ENCODE measurements at regions not wholly inside any gene's neighbourhood (a gene's known extent, or its start where the extent isn't known, plus 50 kb on each side); places are given as distances from the start of the nearest gene placed in this dataset.

DNA sequence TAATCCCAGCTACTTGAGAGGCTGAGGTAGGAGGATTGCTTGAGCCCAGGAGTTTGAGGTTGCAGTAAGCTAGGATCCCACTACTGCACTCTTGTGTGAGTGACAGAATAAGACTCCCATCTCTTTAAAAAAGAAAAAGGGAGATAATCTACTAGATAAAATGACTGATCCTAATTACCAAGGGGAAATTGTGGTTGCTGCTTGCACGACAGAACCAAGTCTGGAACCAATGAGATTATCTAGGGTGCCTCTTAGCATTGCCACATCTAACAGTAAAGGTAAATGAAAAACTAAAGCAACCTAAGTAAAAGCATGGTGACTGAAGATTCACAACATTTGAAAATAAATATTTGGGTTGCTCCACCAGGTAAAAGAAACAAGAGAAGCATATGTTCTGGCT, 185.1 kb downstream of the PDHA2 start:
- Histone ChIP-seq H3K4me3 (ENCODE audit: low read depth, low read length) (no peak overlapping the region), H3K27ac (no peak overlapping the region), H3K36me3 (no peaks in the 10 kb centered on the region), H3K9me3 (ENCODE audit: severe bottlenecking) (no peaks in the 10 kb centered on the region), H3K27me3 (ENCODE audit: insufficient read depth, low read depth, severe bottlenecking) (no peaks in the 10 kb centered on the region)
- no peak for DNase-seq
- TF ChIP-seq, protein P1, sequence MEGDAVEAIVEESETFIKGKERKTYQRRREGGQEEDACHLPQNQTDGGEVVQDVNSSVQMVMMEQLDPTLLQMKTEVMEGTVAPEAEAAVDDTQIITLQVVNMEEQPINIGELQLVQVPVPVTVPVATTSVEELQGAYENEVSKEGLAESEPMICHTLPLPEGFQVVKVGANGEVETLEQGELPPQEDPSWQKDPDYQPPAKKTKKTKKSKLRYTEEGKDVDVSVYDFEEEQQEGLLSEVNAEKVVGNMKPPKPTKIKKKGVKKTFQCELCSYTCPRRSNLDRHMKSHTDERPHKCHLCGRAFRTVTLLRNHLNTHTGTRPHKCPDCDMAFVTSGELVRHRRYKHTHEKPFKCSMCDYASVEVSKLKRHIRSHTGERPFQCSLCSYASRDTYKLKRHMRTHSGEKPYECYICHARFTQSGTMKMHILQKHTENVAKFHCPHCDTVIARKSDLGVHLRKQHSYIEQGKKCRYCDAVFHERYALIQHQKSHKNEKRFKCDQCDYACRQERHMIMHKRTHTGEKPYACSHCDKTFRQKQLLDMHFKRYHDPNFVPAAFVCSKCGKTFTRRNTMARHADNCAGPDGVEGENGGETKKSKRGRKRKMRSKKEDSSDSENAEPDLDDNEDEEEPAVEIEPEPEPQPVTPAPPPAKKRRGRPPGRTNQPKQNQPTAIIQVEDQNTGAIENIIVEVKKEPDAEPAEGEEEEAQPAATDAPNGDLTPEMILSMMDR (IDR thresholded peaks at IDR 0.05; ENCODE audit: low read depth, low read length): no peak

DNA sequence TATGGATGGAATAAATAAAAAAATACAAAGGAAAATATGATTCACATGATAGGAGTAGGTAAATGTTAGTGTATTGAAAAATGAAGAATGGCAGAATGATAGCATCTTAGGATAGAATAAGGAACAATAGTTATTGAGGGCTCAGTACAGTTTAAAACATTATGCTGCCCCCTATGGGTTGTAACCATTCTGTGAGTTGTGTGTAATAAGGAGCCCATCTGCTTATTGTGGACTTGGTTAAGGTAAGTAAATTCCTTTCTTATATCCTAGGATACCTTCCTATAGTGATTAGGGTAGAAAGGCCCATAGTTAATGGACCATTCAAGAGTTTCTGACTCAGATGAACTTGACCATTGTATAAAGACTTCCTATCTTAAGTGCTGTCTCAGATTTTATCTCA, 195.8 kb downstream of the PDHA2 start:
- DNase-seq: peak; percentile 23
- TF ChIP-seq, protein P1 (IDR thresholded peaks at IDR 0.05; ENCODE audit: low read depth, low read length): peak; percentile 65
- Histone ChIP-seq H3K36me3 (no peaks in the 10 kb centered on the region), H3K27me3 (ENCODE audit: insufficient read depth, low read depth, severe bottlenecking) (no peaks in the 10 kb centered on the region), H3K27ac (no peak overlapping the region), H3K9me3 (ENCODE audit: severe bottlenecking) (peaks cover 4% of the 10 kb centered on the region), H3K4me3 (ENCODE audit: low read depth, low read length) (no peak overlapping the region)

DNA sequence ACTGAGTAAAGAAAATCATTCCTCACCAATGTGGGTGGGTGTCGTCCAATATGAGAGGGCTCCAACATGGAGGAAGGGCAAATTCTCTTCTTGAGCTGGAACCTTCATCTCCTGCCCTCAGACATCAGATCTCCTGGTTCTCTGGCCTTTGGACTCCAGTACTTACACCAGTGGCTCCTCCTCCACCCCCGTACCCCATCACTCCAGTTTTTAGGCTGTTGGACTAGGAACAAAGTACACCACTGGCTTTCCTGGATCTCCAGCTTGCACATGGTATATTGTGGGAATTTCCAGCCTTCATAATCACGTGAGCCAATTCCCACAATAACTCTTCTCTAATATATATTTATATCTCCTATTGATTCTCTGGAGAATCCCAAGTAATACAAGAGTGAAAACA, 196.9 kb downstream of the PDHA2 start:
- TF ChIP-seq, protein P1 (IDR thresholded peaks at IDR 0.05; ENCODE audit: low read depth, low read length): no peak
- Histone ChIP-seq H3K27ac (no peak overlapping the region), H3K36me3 (no peaks in the 10 kb centered on the region), H3K4me3 (ENCODE audit: low read depth, low read length) (no peak overlapping the region), H3K27me3 (ENCODE audit: insufficient read depth, low read depth, severe bottlenecking) (no peaks in the 10 kb centered on the region), H3K9me3 (ENCODE audit: severe bottlenecking) (peaks cover 4% of the 10 kb centered on the region)
- no peak for DNase-seq

DNA sequence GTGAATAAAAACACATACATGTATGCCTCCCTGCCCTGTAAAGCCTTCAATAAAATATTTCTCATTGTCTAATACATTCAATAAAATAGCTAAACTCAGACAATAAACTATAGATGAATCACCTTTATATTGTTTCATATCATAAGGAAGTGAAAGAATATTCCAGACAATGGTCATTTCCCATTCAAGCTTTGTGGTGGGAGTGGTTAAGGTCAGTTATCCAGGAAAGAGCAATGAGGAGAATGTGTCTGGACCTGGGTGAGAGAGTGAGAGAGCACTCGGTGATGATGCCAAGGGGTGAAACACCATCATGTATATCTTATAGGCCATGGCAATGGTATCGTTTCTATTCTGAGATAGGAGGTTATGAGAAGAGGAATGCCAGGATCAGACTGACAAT, 197.8 kb downstream of the PDHA2 start:
- Histone ChIP-seq H3K36me3 (no peaks in the 10 kb centered on the region), H3K4me3 (ENCODE audit: low read depth, low read length) (no peak overlapping the region), H3K27me3 (ENCODE audit: insufficient read depth, low read depth, severe bottlenecking) (no peaks in the 10 kb centered on the region), H3K27ac (no peak overlapping the region), H3K9me3 (ENCODE audit: severe bottlenecking) (peaks cover 4% of the 10 kb centered on the region)
- DNase-seq: no peak
- TF ChIP-seq, protein P1 (IDR thresholded peaks at IDR 0.05; ENCODE audit: low read depth, low read length): no peak

DNA sequence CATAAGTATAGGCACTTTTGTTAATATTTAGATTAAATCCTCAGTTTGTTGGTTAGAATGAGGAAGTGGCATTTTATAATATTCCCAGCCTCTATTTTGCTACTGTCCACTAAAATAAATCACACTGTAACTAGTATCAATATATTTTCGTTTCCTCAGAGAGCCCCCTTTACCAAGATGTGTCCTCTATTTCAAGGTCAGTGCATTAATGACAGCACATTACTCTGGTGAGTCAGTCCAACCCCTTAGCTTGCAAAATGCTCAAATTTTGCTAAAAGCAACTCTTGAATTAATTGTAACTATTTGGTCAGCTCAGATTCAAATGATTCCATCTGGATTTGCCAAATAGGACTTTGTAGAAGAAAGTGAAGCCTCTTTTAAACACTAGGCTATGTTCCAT, 199.3 kb downstream of the PDHA2 start:
- Histone ChIP-seq H3K27ac (no peak overlapping the region), H3K36me3 (no peaks in the 10 kb centered on the region), H3K9me3 (ENCODE audit: severe bottlenecking) (no peaks in the 10 kb centered on the region), H3K27me3 (ENCODE audit: insufficient read depth, low read depth, severe bottlenecking) (no peaks in the 10 kb centered on the region), H3K4me3 (ENCODE audit: low read depth, low read length) (no peak overlapping the region)
- no peak for DNase-seq
- TF ChIP-seq, protein P1 (IDR thresholded peaks at IDR 0.05; ENCODE audit: low read depth, low read length): no peak

DNA sequence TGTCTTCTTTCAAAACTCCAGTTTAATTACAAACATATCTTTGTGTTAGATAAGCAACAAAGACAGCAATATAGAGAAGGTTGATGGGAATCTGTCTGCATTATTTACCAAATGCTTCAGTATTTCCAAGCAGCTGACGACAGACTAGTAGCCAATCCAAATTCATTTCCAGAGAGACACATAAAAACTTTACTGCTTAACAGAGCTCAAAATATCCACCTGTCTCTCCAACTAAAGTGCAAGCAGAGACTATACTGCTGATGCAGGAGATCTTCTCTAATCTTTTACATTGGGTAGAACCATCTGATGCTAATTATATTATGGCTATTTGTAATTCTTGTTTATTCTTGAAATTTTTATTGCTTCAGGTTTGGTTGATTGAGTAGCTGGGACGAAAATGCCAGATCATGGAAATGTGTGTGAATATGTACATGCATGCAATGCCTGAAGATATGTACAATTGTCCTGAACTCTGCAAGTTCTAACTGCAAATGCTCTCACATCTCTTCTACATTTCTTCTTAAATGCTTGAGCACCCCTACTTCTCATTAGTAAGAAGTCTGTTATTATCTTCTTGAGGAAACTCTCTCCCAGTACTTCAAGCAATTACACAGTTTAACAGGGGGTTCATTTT, 200.0 kb downstream of the PDHA2 start:
- H3K27me3 ChIP-seq (ENCODE audit: insufficient read depth, low read depth, severe bottlenecking): no peaks in the 10 kb centered on the region
- TF ChIP-seq, protein P1 (IDR thresholded peaks at IDR 0.05; ENCODE audit: low read depth, low read length): no peak
- no peaks in the 10 kb centered on the region for H3K9me3 ChIP-seq (ENCODE audit: severe bottlenecking)
- H3K36me3 ChIP-seq: no peaks in the 10 kb centered on the region
- no peak overlapping the region for H3K27ac ChIP-seq
- H3K4me3 ChIP-seq (ENCODE audit: low read depth, low read length): no peak overlapping the region
- DNase-seq: no peak

All from WERI-Rb-1 (cell line).